ENCODE measurements at regions not wholly inside any gene's neighbourhood (a gene's known extent, or its start where the extent isn't known, plus 50 kb on each side); places are given as distances from the start of the nearest gene placed in this dataset.
"Not testable (repeated sequence)": the region's sequence is repeated elsewhere in the genome, so short reads cannot be mapped to it uniquely, and the experiment has no call there.

- no peak for DNase-seq (ENCODE audit: low read depth, low spot score)
- no peak overlapping the region for H3K4me3 ChIP-seq (ENCODE audit: low read depth, low read length)
- POLR2A ChIA-PET, result no interaction called here
- TF ChIP-seq, protein P1, sequence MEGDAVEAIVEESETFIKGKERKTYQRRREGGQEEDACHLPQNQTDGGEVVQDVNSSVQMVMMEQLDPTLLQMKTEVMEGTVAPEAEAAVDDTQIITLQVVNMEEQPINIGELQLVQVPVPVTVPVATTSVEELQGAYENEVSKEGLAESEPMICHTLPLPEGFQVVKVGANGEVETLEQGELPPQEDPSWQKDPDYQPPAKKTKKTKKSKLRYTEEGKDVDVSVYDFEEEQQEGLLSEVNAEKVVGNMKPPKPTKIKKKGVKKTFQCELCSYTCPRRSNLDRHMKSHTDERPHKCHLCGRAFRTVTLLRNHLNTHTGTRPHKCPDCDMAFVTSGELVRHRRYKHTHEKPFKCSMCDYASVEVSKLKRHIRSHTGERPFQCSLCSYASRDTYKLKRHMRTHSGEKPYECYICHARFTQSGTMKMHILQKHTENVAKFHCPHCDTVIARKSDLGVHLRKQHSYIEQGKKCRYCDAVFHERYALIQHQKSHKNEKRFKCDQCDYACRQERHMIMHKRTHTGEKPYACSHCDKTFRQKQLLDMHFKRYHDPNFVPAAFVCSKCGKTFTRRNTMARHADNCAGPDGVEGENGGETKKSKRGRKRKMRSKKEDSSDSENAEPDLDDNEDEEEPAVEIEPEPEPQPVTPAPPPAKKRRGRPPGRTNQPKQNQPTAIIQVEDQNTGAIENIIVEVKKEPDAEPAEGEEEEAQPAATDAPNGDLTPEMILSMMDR (IDR thresholded peaks at IDR 0.05; ENCODE audit: insufficient read depth, low read length, missing control alignments), result no peak
- CTCF ChIA-PET, result no interaction called here
Observed at GRCh38 chrX:39427492-39427891, 626.2 kb downstream of the MID1IP1 start.

DNA sequence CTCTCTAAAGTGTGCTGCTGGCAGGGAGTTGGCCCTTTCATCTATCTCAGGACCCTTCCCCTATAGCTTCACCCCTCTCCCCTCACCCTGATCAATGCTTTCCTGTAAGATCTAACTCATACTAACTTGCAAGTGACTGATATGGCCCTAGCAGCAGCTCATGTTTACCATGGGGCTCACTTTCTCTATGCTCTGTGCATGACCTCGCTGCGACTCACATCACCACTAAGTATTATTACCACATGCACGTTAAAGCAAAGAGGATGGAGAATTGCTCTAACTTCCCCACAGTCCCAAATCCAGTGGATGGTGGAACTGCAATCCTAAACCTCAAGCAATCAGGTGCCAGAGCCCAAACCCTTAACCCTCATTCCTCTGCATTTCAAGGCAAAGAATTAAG, 626.6 kb downstream of the MID1IP1 start:
- DNase-seq (ENCODE audit: low read depth, low spot score), result no peak
- no peak overlapping the region for H3K4me3 ChIP-seq (ENCODE audit: low read depth, low read length)
- POLR2A ChIA-PET, result no interaction called here
- CTCF ChIA-PET, result no interaction called here
- TF ChIP-seq, protein P1 (IDR thresholded peaks at IDR 0.05; ENCODE audit: insufficient read depth, low read length, missing control alignments), result no peak

GRCh38 chrX:39430551-39430950, 629.3 kb downstream of the MID1IP1 start:
- no peak overlapping the region for H3K4me3 ChIP-seq (ENCODE audit: low read depth, low read length)
- TF ChIP-seq, protein P1 (IDR thresholded peaks at IDR 0.05; ENCODE audit: insufficient read depth, low read length, missing control alignments), result no peak
- DNase-seq (ENCODE audit: low read depth, low spot score), result no peak
- ChIA-PET CTCF (no interaction called here), POLR2A (no interaction called here)

DNA sequence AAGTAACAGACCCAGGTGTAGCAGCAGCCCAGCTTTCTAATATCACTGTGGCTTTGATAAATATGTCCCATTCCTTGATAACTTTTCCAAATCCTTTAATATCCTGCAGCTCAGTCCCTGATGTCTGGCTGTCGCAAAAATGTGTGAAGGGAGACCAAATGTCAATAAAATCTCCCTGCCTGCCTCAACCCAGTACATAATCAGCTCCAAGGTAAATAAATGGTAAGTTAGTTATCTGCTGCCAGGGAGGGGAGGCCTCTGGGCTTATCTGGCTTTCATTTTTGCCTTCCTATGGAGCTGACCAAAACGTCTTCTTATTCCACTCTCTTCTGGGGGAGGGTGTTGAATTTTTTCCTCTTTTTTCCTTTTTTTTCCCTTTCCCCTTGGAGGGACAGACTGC, 630.6 kb downstream of the MID1IP1 start:
- ChIA-PET CTCF (no interaction called here), POLR2A (no interaction called here)
- DNase-seq (ENCODE audit: low read depth, low spot score), result no peak
- TF ChIP-seq, protein P1 (IDR thresholded peaks at IDR 0.05; ENCODE audit: insufficient read depth, low read length, missing control alignments), result no peak
- no peak overlapping the region for H3K4me3 ChIP-seq (ENCODE audit: low read depth, low read length)

- CTCF ChIA-PET; H3K4me3 ChIP-seq (ENCODE audit: low read depth, low read length); POLR2A ChIA-PET; DNase-seq (ENCODE audit: low read depth, low spot score): not testable (repeated sequence)
Observed at GRCh38 chrX:39434671-39435070, 633.4 kb downstream of the MID1IP1 start.

DNA sequence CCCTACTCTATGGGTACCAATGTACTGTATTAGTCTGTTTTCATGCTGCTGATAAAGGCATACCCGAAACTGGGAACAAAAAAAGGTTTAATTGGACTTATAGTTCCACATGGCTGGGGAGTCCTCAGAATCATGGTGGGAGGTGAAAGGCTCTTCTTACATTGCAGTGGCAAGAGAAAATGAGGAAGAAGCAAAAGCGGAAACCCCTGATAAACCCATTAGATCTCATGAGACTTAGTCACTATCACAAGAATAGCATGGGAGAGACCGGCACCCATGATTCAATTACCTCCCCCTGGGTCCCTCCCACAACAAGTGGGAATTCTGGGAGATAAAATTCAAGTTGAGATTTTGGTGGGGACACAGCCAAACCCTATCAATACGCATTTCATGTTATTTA, 635.3 kb downstream of the MID1IP1 start:
- POLR2A ChIA-PET; DNase-seq (ENCODE audit: low read depth, low spot score); CTCF ChIA-PET; H3K4me3 ChIP-seq (ENCODE audit: low read depth, low read length): not testable (repeated sequence)

DNA sequence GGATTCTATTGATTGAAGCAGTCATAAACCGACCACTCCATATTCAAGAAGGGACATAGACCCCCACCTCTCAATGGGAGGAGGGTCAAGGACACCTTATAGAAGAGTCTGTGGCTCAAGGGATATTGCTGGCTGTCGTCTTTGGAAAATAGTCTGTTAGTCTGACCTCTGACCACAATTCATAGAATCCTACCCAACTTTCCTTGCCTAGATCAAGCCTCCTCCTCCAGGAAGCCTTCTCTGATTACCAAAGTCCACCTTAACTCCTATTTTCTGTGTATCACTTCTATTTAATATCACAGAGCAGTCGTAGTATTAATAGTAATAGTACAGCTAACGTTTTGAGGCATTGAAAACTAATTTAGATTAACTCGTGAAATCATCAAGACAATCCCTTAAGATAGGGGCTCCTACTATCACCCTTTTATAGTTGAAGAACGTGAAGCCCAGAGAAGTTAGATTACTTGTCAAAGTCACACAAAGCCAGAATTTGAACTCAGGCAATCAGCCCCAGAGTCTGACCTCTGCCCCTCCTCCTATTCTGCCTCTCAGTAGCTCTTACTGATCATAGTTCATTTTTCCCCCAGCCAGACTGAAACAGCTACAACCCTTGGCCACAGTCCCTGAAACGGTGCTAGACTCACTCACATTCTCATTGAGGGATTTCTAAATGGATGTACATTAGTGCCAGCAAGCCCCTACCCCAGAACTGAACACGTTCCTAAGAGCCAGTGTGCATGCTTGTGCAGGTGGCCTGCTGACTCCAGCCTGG, 636.6 kb downstream of the MID1IP1 start:
- no peak for DNase-seq (ENCODE audit: low read depth, low spot score)
- TF ChIP-seq, protein P1 (IDR thresholded peaks at IDR 0.05; ENCODE audit: insufficient read depth, low read length, missing control alignments), result no peak
- no peak overlapping the region for H3K4me3 ChIP-seq (ENCODE audit: low read depth, low read length)
- ChIA-PET POLR2A (no interaction called here), CTCF (no interaction called here)
